ENCODE measurements at regions not wholly inside any gene's neighbourhood (a gene's known extent, or its start where the extent isn't known, plus 50 kb on each side); places are given as distances from the start of the nearest gene placed in this dataset.
"Not testable (repeated sequence)": the region's sequence is repeated elsewhere in the genome, so short reads cannot be mapped to it uniquely, and the experiment has no call there.

DNA sequence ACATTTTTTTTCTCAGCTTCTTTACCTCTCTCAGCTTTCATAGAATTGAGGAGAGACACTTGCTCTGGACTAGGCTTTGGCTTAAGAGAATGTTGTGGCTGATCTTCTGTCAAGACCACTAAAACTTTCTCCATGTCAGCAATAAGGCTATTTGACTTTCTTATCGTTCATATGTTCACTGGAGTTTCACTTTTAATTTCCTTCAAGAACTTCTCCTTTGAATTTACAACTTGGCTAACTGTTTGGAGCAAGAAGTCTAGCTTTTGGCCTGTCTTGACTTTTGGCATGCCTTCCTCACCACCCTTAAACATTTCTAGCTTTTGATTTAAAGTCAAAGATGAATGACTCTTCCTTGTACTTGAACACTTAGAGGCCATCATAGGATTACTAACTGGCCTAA, 104.4 kb upstream of the SLC39A10 start:
- Histone ChIP-seq H3K27ac (no peak overlapping the region), H3K36me3 (no peaks in the 10 kb centered on the region), H3K27me3 (no peaks in the 10 kb centered on the region), H3K9me3 (peaks cover 11 to 13% of the 10 kb centered on the region in 2 donors), H3K4me1 (no peaks in the 10 kb centered on the region), H3K4me3 (no peak overlapping the region)
- TF ChIP-seq POLR2AphosphoS5 (IDR thresholded peaks at IDR 0.05) (no peak), POLR2A (IDR thresholded peaks at IDR 0.05) (no peak)
- TF ChIP-seq, protein P1, sequence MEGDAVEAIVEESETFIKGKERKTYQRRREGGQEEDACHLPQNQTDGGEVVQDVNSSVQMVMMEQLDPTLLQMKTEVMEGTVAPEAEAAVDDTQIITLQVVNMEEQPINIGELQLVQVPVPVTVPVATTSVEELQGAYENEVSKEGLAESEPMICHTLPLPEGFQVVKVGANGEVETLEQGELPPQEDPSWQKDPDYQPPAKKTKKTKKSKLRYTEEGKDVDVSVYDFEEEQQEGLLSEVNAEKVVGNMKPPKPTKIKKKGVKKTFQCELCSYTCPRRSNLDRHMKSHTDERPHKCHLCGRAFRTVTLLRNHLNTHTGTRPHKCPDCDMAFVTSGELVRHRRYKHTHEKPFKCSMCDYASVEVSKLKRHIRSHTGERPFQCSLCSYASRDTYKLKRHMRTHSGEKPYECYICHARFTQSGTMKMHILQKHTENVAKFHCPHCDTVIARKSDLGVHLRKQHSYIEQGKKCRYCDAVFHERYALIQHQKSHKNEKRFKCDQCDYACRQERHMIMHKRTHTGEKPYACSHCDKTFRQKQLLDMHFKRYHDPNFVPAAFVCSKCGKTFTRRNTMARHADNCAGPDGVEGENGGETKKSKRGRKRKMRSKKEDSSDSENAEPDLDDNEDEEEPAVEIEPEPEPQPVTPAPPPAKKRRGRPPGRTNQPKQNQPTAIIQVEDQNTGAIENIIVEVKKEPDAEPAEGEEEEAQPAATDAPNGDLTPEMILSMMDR (IDR thresholded peaks at IDR 0.05): no peak
- no peak for DNase-seq (ENCODE audit: low spot score in 2 of 2)
- intact Hi-C loops (cut with DNase I; ENCODE audit: low total_unique reads): no loop called here

DNA sequence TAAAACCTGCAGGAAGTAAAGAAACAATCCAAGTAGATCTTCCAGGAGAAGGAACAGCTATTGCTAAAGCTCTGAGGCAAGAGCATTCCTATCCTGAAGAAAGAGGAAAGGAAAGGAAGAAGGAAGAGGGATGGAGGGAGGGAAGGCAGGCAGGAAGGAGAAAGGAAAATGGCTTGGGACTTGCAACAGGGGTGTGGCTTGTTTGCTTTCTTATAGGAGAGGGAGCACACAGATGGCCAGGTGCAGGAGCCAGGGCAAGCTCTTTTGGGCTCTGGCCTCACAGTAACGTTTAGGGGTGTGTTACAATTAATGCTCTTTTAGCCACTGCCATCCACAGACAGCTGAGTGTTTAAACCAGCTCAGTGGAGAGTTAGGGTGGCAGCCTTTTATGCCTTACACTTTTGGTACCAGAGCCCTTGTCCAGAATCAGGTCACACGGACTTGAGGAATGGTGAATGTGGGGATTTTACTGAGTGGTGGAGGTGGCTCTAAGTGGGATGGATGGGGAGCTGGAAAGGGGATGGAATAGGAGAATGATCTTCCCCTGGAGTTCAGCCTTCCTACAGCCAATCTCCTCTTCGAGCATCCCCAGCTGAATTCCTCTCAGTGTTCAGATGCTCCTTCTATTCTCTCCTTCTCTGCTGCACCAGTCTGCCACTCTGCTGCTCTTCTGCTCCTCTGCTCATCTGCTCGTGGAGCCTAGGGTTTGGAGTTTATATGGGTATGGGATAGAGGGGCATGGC, 108.7 kb upstream of the SLC39A10 start:
- Histone ChIP-seq H3K4me1 (no peaks in the 10 kb centered on the region), H3K27me3 (no peaks in the 10 kb centered on the region), H3K27ac (no peak overlapping the region), H3K9me3 (peaks cover 15 to 18% of the 10 kb centered on the region in 2 donors), H3K4me3 (no peak overlapping the region), H3K36me3 (no peaks in the 10 kb centered on the region)
- TF ChIP-seq, protein P1 (IDR thresholded peaks at IDR 0.05): no peak
- no peak for DNase-seq (ENCODE audit: low spot score in 2 of 2)
- intact Hi-C loops (cut with DNase I; ENCODE audit: low total_unique reads): no loop called here

DNA sequence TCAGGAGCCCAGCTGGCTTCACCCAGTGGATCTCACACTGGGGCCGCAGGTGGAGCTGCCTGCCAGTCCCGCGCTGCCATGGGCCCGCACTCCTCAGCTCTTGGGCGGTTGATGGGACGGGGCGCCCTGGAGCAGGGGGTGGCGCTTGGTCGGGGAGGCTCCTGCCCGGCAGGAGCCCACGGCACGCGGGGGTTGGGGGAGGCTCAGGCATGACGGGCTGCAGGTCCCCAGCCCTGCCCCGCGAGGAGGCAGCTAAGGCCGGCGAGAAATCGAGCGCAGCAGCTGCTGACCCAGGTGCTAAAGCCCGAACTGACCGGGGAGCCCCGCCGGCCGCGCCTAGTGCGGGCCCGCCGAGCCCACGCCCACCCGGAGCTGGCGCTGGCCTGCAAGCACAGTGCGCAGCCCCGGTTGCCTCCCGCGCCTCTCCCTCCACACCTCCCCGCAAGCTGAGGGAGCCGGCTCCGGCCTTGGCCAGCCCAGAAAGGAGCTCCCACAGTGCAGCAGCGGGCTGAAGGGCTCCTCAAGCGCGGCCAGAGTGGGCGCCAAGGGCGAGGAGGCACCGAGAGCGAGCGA, 109.7 kb upstream of the SLC39A10 start:
- H3K36me3 ChIP-seq; intact Hi-C loops (cut with DNase I; ENCODE audit: low total_unique reads); H3K27ac ChIP-seq; H3K27me3 ChIP-seq; H3K4me1 ChIP-seq; DNase-seq (ENCODE audit: low spot score in 2 of 2); H3K4me3 ChIP-seq: not testable (repeated sequence)
- H3K9me3 ChIP-seq: peaks cover 15 to 18% of the 10 kb centered on the region in 2 donors

DNA sequence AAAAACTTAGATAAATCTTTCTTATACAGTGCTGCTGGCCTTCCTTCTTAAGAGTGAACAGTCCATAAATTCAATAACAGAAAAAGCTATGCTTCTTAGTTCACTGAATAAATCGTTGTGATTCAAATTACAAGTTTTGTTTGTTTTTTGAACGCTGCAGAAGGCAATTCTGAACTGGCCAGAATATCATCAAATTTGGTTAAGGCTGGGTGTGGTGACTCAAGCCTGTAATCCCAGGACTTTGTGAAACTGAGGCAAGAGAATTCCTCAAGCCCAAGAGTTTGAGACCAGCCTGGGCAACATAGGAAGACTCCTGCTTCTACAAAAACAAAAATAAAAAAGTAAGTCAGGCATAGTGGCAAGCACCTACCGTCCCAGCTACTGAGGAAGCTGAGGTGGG, 111.2 kb upstream of the SLC39A10 start:
- intact Hi-C loops (cut with DNase I; ENCODE audit: low total_unique reads): no loop called here

DNA sequence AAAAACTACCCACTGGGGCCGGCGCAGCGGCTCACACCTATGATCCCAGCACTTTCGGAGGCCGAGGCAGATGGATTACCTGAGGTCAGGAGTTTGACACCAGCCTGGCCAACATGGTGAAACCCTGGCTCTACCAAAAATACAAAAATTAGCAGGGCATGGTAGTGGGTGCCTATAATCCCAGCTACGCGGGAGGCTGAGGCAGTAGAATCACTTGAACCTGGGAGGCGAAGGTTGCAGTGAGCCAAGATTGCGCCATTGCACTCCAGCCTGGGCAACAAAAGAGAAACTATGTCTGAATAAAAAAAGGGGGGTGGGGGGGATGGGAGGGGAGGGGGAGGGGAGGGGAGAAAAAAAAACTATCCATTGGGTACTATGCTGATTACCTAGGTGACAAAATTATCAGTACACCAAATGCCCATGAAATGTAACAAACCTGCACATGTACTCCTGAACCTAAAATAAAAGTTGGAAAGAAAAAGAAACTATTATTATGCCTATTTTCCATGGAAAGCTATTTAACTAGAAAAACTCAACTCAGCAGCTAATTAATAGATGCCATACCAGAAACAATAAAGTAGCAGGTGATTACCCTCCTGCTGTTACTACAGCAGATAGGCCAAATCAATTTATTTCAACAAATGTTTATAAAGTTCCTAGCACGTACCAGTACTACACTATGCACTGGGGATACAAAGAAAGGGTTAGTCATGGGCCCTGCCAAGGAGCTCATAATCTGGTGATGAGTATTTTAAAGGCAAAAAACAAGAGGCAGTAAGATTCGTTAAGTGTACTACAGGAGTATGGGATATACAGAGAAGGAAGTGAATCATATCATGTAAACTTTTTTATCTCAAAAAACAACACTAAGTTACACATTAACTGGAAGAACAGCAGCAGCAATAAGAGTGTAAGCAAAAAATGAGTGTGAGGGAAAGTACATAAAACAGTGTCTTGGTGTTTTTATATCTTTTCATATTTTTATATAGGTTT, 112.8 kb upstream of the SLC39A10 start:
- Histone ChIP-seq H3K36me3 (no peaks in the 10 kb centered on the region), H3K9me3 (peaks cover 15 to 18% of the 10 kb centered on the region in 2 donors), H3K27me3 (no peaks in the 10 kb centered on the region), H3K4me1 (no peaks in the 10 kb centered on the region), H3K4me3 (no peak overlapping the region), H3K27ac (no peak overlapping the region)
- intact Hi-C loops (cut with DNase I; ENCODE audit: low total_unique reads): no loop called here
- TF ChIP-seq POLR2A (IDR thresholded peaks at IDR 0.05) (no peak), POLR2AphosphoS5 (IDR thresholded peaks at IDR 0.05) (no peak)
- TF ChIP-seq, protein P1 (IDR thresholded peaks at IDR 0.05): no peak
- no peak for DNase-seq (ENCODE audit: low spot score in 2 of 2)

More for the DNA sequence above, 111.2 kb upstream of the SLC39A10 start:
- no peaks in the 10 kb centered on the region for H3K27me3 ChIP-seq
- H3K4me1 ChIP-seq: no peaks in the 10 kb centered on the region
- no peak for TF ChIP-seq POLR2AphosphoS5 (IDR thresholded peaks at IDR 0.05)
- TF ChIP-seq, protein P1 (IDR thresholded peaks at IDR 0.05): no peak
- no peak for TF ChIP-seq POLR2A (IDR thresholded peaks at IDR 0.05)
- no peak for DNase-seq (ENCODE audit: low spot score in 2 of 2)
- no peak overlapping the region for H3K4me3 ChIP-seq
- no peak overlapping the region for H3K27ac ChIP-seq
- peaks cover 15 to 18% of the 10 kb centered on the region in 2 donors for H3K9me3 ChIP-seq
- no peaks in the 10 kb centered on the region for H3K36me3 ChIP-seq

All from breast epithelium (tissue), 4 donors.